SK-N-SH treated with all-trans-retinoic acid at 6 μM for 48 hours (cell line): ENCODE measurements at regions not wholly inside any gene's neighbourhood (a gene's known extent, or its start where the extent isn't known, plus 50 kb on each side); places are given as distances from the start of the nearest gene placed in this dataset.

ENCODE experiments used
- BACH2 ChIP-seq: fragments of 250-450 bp; sonication (Bioruptor Pico); IDR thresholded peaks from 2 replicates; pipeline ENCODE4 v1.9.0; 2021; ENCODE audit warnings: mild to moderate bottlenecking, borderline replicate concordance
- RARB ChIP-seq: fragments of 250-450 bp; sonication (Bioruptor Pico); IDR thresholded peaks from 2 replicates; pipeline ENCODE4 v1.8.0; 2021; ENCODE audit warnings: mild to moderate bottlenecking, moderate library complexity

GRCh38 chr1:47578026-47578720 lies 140.3 kb downstream of the FOXD2 start:
- TF ChIP-seq RARB (CRISPR knock-in tag) (no peak), BACH2 (CRISPR knock-in tag) (no peak)
